ENCODE measurements at regions not wholly inside any gene's neighbourhood (a gene's known extent, or its start where the extent isn't known, plus 50 kb on each side); places are given as distances from the start of the nearest gene placed in this dataset.

GRCh38 chr22:34579519-34579918 is 486.4 kb upstream of the ISX start:
- no peaks in the 10 kb centered on the region for H3K4me1 ChIP-seq
- H3K4me3 ChIP-seq = no peak overlapping the region
- no peaks in the 10 kb centered on the region for H3K27me3 ChIP-seq
- H3K9me3 ChIP-seq = no peaks in the 10 kb centered on the region
- intact Hi-C loops (cut with DNase I; ENCODE audit: low total_unique reads) = no loop called here
- TF ChIP-seq POLR2AphosphoS5 (IDR thresholded peaks at IDR 0.05) = no peak
- no peaks in the 10 kb centered on the region for H3K36me3 ChIP-seq
- no peak overlapping the region for H3K27ac ChIP-seq
- 94 to 100% methylated on average over 1 to 2 of the region's 2 CpGs for WGBS, 2 donors (ENCODE audit: low coverage in 1 of 2)
- in situ Hi-C loops (cut with MboI; ENCODE audit: low pct_ligation_motif_present in 1 of 4, low pct_unique_long_range_greater_than_20kb in 1 of 4, low sequenced_read_pairs in 3 of 4) = no loop called here
- DNase-seq = no peak

GRCh38 chr22:34587357-34588356 is 478.3 kb upstream of the ISX start:
- Histone ChIP-seq H3K27ac (no peak overlapping the region), H3K27me3 (no peaks in the 10 kb centered on the region), H3K4me3 (no peak overlapping the region), H3K9me3 (no peaks in the 10 kb centered on the region), H3K4me1 (no peaks in the 10 kb centered on the region), H3K36me3 (no peaks in the 10 kb centered on the region)
- WGBS, 2 donors (ENCODE audit: low coverage in 1 of 2) = 13 to 18% methylated on average over 8 to 10 of the region's 10 CpGs
- TF ChIP-seq POLR2AphosphoS5 (IDR thresholded peaks at IDR 0.05) (no peak), POLR2A (IDR thresholded peaks at IDR 0.05) (no peak), EP300 (IDR thresholded peaks at IDR 0.05; ENCODE audit: low read depth) (no peak)
- TF ChIP-seq, protein P1, sequence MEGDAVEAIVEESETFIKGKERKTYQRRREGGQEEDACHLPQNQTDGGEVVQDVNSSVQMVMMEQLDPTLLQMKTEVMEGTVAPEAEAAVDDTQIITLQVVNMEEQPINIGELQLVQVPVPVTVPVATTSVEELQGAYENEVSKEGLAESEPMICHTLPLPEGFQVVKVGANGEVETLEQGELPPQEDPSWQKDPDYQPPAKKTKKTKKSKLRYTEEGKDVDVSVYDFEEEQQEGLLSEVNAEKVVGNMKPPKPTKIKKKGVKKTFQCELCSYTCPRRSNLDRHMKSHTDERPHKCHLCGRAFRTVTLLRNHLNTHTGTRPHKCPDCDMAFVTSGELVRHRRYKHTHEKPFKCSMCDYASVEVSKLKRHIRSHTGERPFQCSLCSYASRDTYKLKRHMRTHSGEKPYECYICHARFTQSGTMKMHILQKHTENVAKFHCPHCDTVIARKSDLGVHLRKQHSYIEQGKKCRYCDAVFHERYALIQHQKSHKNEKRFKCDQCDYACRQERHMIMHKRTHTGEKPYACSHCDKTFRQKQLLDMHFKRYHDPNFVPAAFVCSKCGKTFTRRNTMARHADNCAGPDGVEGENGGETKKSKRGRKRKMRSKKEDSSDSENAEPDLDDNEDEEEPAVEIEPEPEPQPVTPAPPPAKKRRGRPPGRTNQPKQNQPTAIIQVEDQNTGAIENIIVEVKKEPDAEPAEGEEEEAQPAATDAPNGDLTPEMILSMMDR (IDR thresholded peaks at IDR 0.05) = no peak
- in situ Hi-C loops (cut with MboI; ENCODE audit: low pct_ligation_motif_present in 1 of 4, low pct_unique_long_range_greater_than_20kb in 1 of 4, low sequenced_read_pairs in 3 of 4) (no loop called here), intact Hi-C loops (cut with DNase I; ENCODE audit: low total_unique reads) (no loop called here)
- DNase-seq = no peak

DNA sequence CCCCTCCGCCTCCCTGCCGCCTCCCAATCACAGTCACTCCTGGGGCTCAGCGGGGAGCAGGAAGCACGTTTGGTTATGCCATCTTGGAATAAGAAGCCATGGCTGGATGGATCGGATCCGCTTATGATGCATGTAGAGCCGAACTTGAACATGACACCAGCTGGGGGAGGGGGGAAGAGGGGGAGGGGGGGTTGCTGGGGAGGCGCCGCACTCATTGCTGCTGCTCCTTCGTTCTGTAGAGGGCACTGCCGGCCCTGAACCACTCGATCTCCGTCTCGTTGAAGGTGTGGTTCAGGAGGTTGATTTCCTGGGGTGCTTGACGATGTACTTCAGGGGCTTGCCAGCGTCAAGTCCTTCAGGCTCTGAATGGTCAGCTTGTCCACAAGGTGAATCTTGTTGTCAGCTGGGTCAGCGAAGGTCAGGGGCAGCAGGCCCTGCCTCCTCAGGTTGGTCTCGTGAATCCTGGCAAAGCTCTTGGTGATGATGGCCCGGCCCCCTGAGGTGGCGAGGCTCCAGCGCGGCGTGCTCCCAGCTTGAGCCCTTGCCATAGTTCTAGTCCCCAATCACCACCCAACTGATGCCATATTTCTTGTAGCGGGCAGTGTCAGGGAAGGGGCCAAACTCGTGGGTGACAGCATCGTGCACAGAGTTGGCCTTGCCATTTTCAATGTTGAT is 476.9 kb upstream of the ISX start:
- TF ChIP-seq EP300 (IDR thresholded peaks at IDR 0.05; ENCODE audit: low read depth) (no peak), POLR2AphosphoS5 (IDR thresholded peaks at IDR 0.05) (no peak), POLR2A (IDR thresholded peaks at IDR 0.05) (no peak)
- TF ChIP-seq, protein P1 (IDR thresholded peaks at IDR 0.05) = no peak
- Histone ChIP-seq H3K4me1 (no peaks in the 10 kb centered on the region), H3K9me3 (no peaks in the 10 kb centered on the region), H3K4me3 (no peak overlapping the region), H3K27me3 (no peaks in the 10 kb centered on the region), H3K27ac (no peak overlapping the region), H3K36me3 (no peaks in the 10 kb centered on the region)
- DNase-seq = no peak
- intact Hi-C loops (cut with DNase I; ENCODE audit: low total_unique reads) = no loop called here
- in situ Hi-C loops (cut with MboI; ENCODE audit: low pct_ligation_motif_present in 1 of 4, low pct_unique_long_range_greater_than_20kb in 1 of 4, low sequenced_read_pairs in 3 of 4) = no loop called here
- WGBS, 2 donors (ENCODE audit: low coverage in 1 of 2) = 93% methylated on average over 2 to 24 of the region's 26 CpGs

GRCh38 chr22:34592123-34592740 is 473.7 kb upstream of the ISX start:
- TF ChIP-seq POLR2AphosphoS5 (IDR thresholded peaks at IDR 0.05) = no peak
- TF ChIP-seq EP300 (IDR thresholded peaks at IDR 0.05; ENCODE audit: low read depth) = no peak
- TF ChIP-seq POLR2A (IDR thresholded peaks at IDR 0.05) = no peak
- Histone ChIP-seq H3K4me3 (no peak overlapping the region), H3K27me3 (no peaks in the 10 kb centered on the region), H3K9me3 (no peaks in the 10 kb centered on the region), H3K36me3 (no peaks in the 10 kb centered on the region), H3K4me1 (no peaks in the 10 kb centered on the region), H3K27ac (no peak overlapping the region)
- no peak for DNase-seq
- in situ Hi-C loops (cut with MboI; ENCODE audit: low pct_ligation_motif_present in 1 of 4, low pct_unique_long_range_greater_than_20kb in 1 of 4, low sequenced_read_pairs in 3 of 4) = no loop called here
- 80 to 85% methylated on average over 3 of the region's 3 CpGs for WGBS, 2 donors (ENCODE audit: low coverage in 1 of 2)
- intact Hi-C loops (cut with DNase I; ENCODE audit: low total_unique reads) = no loop called here

GRCh38 chr22:34599567-34599966 is 466.4 kb upstream of the ISX start:
- no peaks in the 10 kb centered on the region for H3K9me3 ChIP-seq
- no peak overlapping the region for H3K4me3 ChIP-seq
- H3K36me3 ChIP-seq = no peaks in the 10 kb centered on the region
- intact Hi-C loops (cut with DNase I; ENCODE audit: low total_unique reads) = no loop called here
- H3K27ac ChIP-seq = no peak overlapping the region
- TF ChIP-seq POLR2A (IDR thresholded peaks at IDR 0.05) = no peak
- no peak for TF ChIP-seq EP300 (IDR thresholded peaks at IDR 0.05; ENCODE audit: low read depth)
- TF ChIP-seq, protein P1 (IDR thresholded peaks at IDR 0.05) = no peak
- no peak for TF ChIP-seq POLR2AphosphoS5 (IDR thresholded peaks at IDR 0.05)
- H3K27me3 ChIP-seq = no peaks in the 10 kb centered on the region
- no peaks in the 10 kb centered on the region for H3K4me1 ChIP-seq
- 89% methylated on average over 1 of the region's 1 CpG; no CpG with 5 or more reads in 1 of the 2 donors for WGBS, 2 donors (ENCODE audit: low coverage in 1 of 2)
- DNase-seq = no peak
- in situ Hi-C loops (cut with MboI; ENCODE audit: low pct_ligation_motif_present in 1 of 4, low pct_unique_long_range_greater_than_20kb in 1 of 4, low sequenced_read_pairs in 3 of 4) = no loop called here
